ENCODE measurements at regions not wholly inside any gene's neighbourhood (a gene's known extent, or its start where the extent isn't known, plus 50 kb on each side); places are given as distances from the start of the nearest gene placed in this dataset.
"Not testable (repeated sequence)": the region's sequence is repeated elsewhere in the genome, so short reads cannot be mapped to it uniquely, and the experiment has no call there.

- Histone ChIP-seq H3K27ac (no peak overlapping the region), H3K9me3 (replicated peaks in 1 of 11) (peaks cover 0 to 7% (median 0%) of the 10 kb centered on the region in 11 experiments; a peak in 1 of 22 replicates), H3K36me3 (no peaks in the 10 kb centered on the region), H3K4me3 (no peak overlapping the region), H3K4me2 (no peak overlapping the region), H3K4me1 (no peaks in the 10 kb centered on the region), H3K27me3 (no peaks in the 10 kb centered on the region), H4K20me1 (no peaks in the 10 kb centered on the region), H3K9ac (no peak overlapping the region)
- TF ChIP-seq Cebpa-rat (IDR thresholded peaks at IDR 0.05) = no peak
These were observed 110.7 kb downstream of the EHF start for GRCh38 chr11:34731603-34732002.

- Histone ChIP-seq H3K4me1 (no peaks in the 10 kb centered on the region), H3K36me3 (no peaks in the 10 kb centered on the region), H3K4me2 (no peak overlapping the region), H3K27ac (no peak overlapping the region), H3K4me3 (no peak overlapping the region), H3K9ac (no peak overlapping the region), H4K20me1 (no peaks in the 10 kb centered on the region), H3K9me3 (replicated peaks in 1 of 11) (peaks cover 0 to 7% (median 0%) of the 10 kb centered on the region in 11 experiments; a peak in 1 of 22 replicates), H3K27me3 (no peaks in the 10 kb centered on the region)
- no peak for TF ChIP-seq Cebpa-rat (IDR thresholded peaks at IDR 0.05)
These were observed 109.8 kb downstream of the EHF start for GRCh38 chr11:34730544-34731295.

- no peaks in the 10 kb centered on the region for H3K4me1 ChIP-seq
- H3K4me2 ChIP-seq = no peak overlapping the region
- no peak overlapping the region for H3K27ac ChIP-seq
- no peaks in the 10 kb centered on the region for H4K20me1 ChIP-seq
- no peak overlapping the region for H3K4me3 ChIP-seq
- no peaks in the 10 kb centered on the region for H3K36me3 ChIP-seq
- H3K9me3 ChIP-seq (replicated peaks in 1 of 11) = peaks cover 12 to 25% (median 16%) of the 10 kb centered on the region in 11 experiments; a peak in 19 of 22 replicates
- H3K9ac ChIP-seq = no peak overlapping the region
- no peaks in the 10 kb centered on the region for H3K27me3 ChIP-seq
- TF ChIP-seq Cebpa-rat (IDR thresholded peaks at IDR 0.05) = no peak
These were observed 107.7 kb downstream of the EHF start for GRCh38 chr11:34728609-34729008.

- TF ChIP-seq Cebpa-rat (IDR thresholded peaks at IDR 0.05) = no peak
- H4K20me1 ChIP-seq = no peaks in the 10 kb centered on the region
These were observed 106.4 kb downstream of the EHF start for GRCh38 chr11:34727228-34727737.

GRCh38 chr11:34724973-34725372 lies 104.1 kb downstream of the EHF start:
- no peak for TF ChIP-seq Cebpa-rat (IDR thresholded peaks at IDR 0.05)
- Histone ChIP-seq H3K4me1 (no peaks in the 10 kb centered on the region), H3K27ac (no peak overlapping the region), H4K20me1 (no peaks in the 10 kb centered on the region), H3K27me3 (no peaks in the 10 kb centered on the region), H3K9me3 (replicated peaks in 1 of 11) (peaks cover 15 to 47% (median 22%) of the 10 kb centered on the region in 11 experiments; a peak in 19 of 22 replicates), H3K9ac (no peak overlapping the region), H3K4me2 (no peak overlapping the region), H3K36me3 (no peaks in the 10 kb centered on the region), H3K4me3 (no peak overlapping the region)

More at GRCh38 chr11:34727228-34727737, 106.4 kb downstream of the EHF start:
- no peak overlapping the region for H3K4me2 ChIP-seq
- peaks cover 15 to 38% (median 22%) of the 10 kb centered on the region in 11 experiments; a peak in 19 of 22 replicates for H3K9me3 ChIP-seq (replicated peaks in 1 of 11)
- no peaks in the 10 kb centered on the region for H3K36me3 ChIP-seq
- no peak overlapping the region for H3K9ac ChIP-seq
- H3K27me3 ChIP-seq = no peaks in the 10 kb centered on the region
- H3K27ac ChIP-seq = no peak overlapping the region
- no peak overlapping the region for H3K4me3 ChIP-seq
- H3K4me1 ChIP-seq = no peaks in the 10 kb centered on the region

GRCh38 chr11:34721646-34722045 lies 100.8 kb downstream of the EHF start:
- Histone ChIP-seq H3K9ac (no peak overlapping the region), H3K4me3 (no peak overlapping the region), H4K20me1 (no peaks in the 10 kb centered on the region), H3K9me3 (replicated peaks in 1 of 11) (peaks cover 15 to 40% (median 20%) of the 10 kb centered on the region in 11 experiments; a peak in 19 of 22 replicates), H3K4me2 (no peak overlapping the region), H3K4me1 (no peaks in the 10 kb centered on the region), H3K27ac (no peak overlapping the region), H3K36me3 (no peaks in the 10 kb centered on the region), H3K27me3 (no peaks in the 10 kb centered on the region)
- no peak for TF ChIP-seq Cebpa-rat (IDR thresholded peaks at IDR 0.05)

- Histone ChIP-seq H3K4me3 (no peak overlapping the region), H3K9me3 (replicated peaks in 1 of 11) (peaks cover 9 to 30% (median 14%) of the 10 kb centered on the region in 11 experiments; a peak in 17 of 22 replicates), H3K4me2 (no peak overlapping the region), H3K9ac (no peak overlapping the region), H3K27me3 (no peaks in the 10 kb centered on the region), H4K20me1 (no peaks in the 10 kb centered on the region), H3K27ac (no peak overlapping the region), H3K4me1 (no peaks in the 10 kb centered on the region), H3K36me3 (no peaks in the 10 kb centered on the region)
- no peak for TF ChIP-seq Cebpa-rat (IDR thresholded peaks at IDR 0.05)
These were observed 98.5 kb downstream of the EHF start for GRCh38 chr11:34719303-34719848.

- H3K4me3 ChIP-seq, H3K36me3 ChIP-seq, H3K4me2 ChIP-seq, H3K27me3 ChIP-seq, H4K20me1 ChIP-seq, H3K27ac ChIP-seq, H3K4me1 ChIP-seq, H3K9ac ChIP-seq: not testable (repeated sequence)
- peaks cover 37 to 51% (median 44%) of the 10 kb centered on the region in 11 experiments for H3K9me3 ChIP-seq (replicated peaks in 1 of 11)
These were observed 92.7 kb downstream of the EHF start for GRCh38 chr11:34713631-34714030.

All from BLaER1 treated with 17β-estradiol and CSF1 and Interleukin-3, amounts not matched to agents 10 nM and 100 nM (cell line).